Testis (tissue), 2 donors: ENCODE measurements at regions not wholly inside any gene's neighbourhood (a gene's known extent, or its start where the extent isn't known, plus 50 kb on each side); places are given as distances from the start of the nearest gene placed in this dataset.
"Not testable (repeated sequence)": the region's sequence is repeated elsewhere in the genome, so short reads cannot be mapped to it uniquely, and the experiment has no call there.

ENCODE experiments used
- POLR2A ChIP-seq: fragments of 450-650 bp; IDR thresholded peaks from one replicate; pipeline ENCODE4 v1.6.1; 2017; ENCODE audit warnings: antibody characterized with exemption, mild to moderate bottlenecking, moderate library complexity
- TF ChIP-seq, protein P1 (sequence below), 3 experiments: fragments of 450-650 bp in 2 of 3; fragments of 200-600 bp in 1 of 3; sonication (generic) in 1 of 3; IDR thresholded peaks; one replicate each; pipeline ENCODE4 v1.5.1; 2016 to 2019; ENCODE audit warnings: antibody characterized with exemption in 3 of 3, mild to moderate bottlenecking in 2 of 3, moderate library complexity in 1 of 3

GRCh38 chr5:102671033-102671734 lies 83.9 kb upstream of the PAM start:
- TF ChIP-seq, protein P1, sequence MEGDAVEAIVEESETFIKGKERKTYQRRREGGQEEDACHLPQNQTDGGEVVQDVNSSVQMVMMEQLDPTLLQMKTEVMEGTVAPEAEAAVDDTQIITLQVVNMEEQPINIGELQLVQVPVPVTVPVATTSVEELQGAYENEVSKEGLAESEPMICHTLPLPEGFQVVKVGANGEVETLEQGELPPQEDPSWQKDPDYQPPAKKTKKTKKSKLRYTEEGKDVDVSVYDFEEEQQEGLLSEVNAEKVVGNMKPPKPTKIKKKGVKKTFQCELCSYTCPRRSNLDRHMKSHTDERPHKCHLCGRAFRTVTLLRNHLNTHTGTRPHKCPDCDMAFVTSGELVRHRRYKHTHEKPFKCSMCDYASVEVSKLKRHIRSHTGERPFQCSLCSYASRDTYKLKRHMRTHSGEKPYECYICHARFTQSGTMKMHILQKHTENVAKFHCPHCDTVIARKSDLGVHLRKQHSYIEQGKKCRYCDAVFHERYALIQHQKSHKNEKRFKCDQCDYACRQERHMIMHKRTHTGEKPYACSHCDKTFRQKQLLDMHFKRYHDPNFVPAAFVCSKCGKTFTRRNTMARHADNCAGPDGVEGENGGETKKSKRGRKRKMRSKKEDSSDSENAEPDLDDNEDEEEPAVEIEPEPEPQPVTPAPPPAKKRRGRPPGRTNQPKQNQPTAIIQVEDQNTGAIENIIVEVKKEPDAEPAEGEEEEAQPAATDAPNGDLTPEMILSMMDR (IDR thresholded peaks at IDR 0.05): not testable (repeated sequence)
- not testable (repeated sequence) for TF ChIP-seq POLR2A
